SK-N-MC (cell line): ENCODE measurements at regions not wholly inside any gene's neighbourhood (a gene's known extent, or its start where the extent isn't known, plus 50 kb on each side); places are given as distances from the start of the nearest gene placed in this dataset.

Experiments
- EZH2 ChIP-seq: fragments of 200-600 bp; sonication (generic); IDR thresholded peaks from one replicate; pipeline ENCODE4 v1.6.1; 2017; ENCODE audit warnings: antibody characterized with exemption
- FOXP2 ChIP-seq: optimal IDR thresholded peaks from 2 replicates; pipeline ENCODE3; 2011; ENCODE audit warnings: mild to moderate bottlenecking, moderate library complexity; ENCODE audit not compliant: insufficient read depth; ENCODE audit errors: extremely low read length, control extremely low read depth
- POLR2AphosphoS5 ChIP-seq: IDR thresholded peaks from 2 replicates; pipeline ENCODE4 v1.6.1; 2012; ENCODE audit warnings: mild to moderate bottlenecking, low read depth, low read length, borderline replicate concordance

GRCh38 chr20:51095633-51096521 lies 73.0 kb upstream of the KCNG1 start:
- TF ChIP-seq EZH2 (no peak), POLR2AphosphoS5 (no peak), FOXP2 (no peak)
